Esophagus muscularis mucosa (tissue), 3 donors: ENCODE measurements at regions not wholly inside any gene's neighbourhood (a gene's known extent, or its start where the extent isn't known, plus 50 kb on each side); places are given as distances from the start of the nearest gene placed in this dataset.

Source experiments
- CTCF ChIP-seq, 3 experiments: fragments of 200-600 bp in 2 of 3; fragments of 450-650 bp in 1 of 3; sonication (generic) in 2 of 3; IDR thresholded peaks; one replicate each; pipeline ENCODE4 v1.5.1; 2017 to 2019; ENCODE audit warnings: antibody characterized with exemption in 3 of 3, mild to moderate bottlenecking in 2 of 3, moderate library complexity in 1 of 3
- POLR2A ChIP-seq: fragments of 450-650 bp; IDR thresholded peaks from one replicate; pipeline ENCODE4 v1.6.1; 2017; ENCODE audit warnings: antibody characterized with exemption, moderate library complexity, mild to moderate bottlenecking, low read depth

DNA sequence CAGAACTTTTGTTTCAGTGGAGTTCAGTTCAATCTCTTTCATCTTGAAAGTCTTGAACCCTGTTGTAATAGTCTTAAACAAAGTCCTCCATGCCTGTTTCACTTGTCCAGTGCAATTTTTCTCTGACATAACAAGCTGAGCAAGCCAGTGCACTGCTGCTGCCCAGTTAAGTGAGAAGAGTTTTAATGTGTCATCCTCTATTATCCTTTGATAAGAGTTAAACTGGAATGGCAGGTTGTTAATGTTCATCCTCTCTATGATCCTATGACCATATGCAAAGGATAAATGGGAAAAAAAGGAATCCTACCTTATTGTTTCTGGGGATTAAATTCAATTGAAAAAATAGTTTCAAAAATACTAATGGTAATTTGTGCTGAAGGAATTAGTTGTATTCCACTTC is 197.5 kb downstream of the FRK start:
- TF ChIP-seq CTCF (IDR thresholded peaks at IDR 0.05) (no peak), POLR2A (no peak)
